HL-60 (cell line): ENCODE measurements at regions not wholly inside any gene's neighbourhood (a gene's known extent, or its start where the extent isn't known, plus 50 kb on each side); places are given as distances from the start of the nearest gene placed in this dataset.

Source experiments
- CTCF ChIP-seq: IDR thresholded peaks from one replicate; pipeline ENCODE4 v1.5.1; 2011; ENCODE audit warnings: low read length, control low read depth, inconsistent platforms; ENCODE audit not compliant: insufficient read depth
- GABPA ChIP-seq: IDR thresholded peaks from 2 replicates; pipeline ENCODE4 v1.6.1; 2012; ENCODE audit warnings: low read depth
- POLR2AphosphoS5 ChIP-seq: IDR thresholded peaks from 2 replicates; pipeline ENCODE4 v1.6.1; 2012; ENCODE audit warnings: low read depth
- REST ChIP-seq: IDR thresholded peaks from 2 replicates; pipeline ENCODE4 v1.6.1; 2012; ENCODE audit warnings: low read depth; ENCODE audit not compliant: insufficient replicate concordance
- SPI1 ChIP-seq: IDR thresholded peaks from 2 replicates; pipeline ENCODE4 v1.6.1; 2012; ENCODE audit warnings: low read depth, mild to moderate bottlenecking, borderline replicate concordance

- TF ChIP-seq CTCF (no peak), GABPA (no peak), REST (no peak), POLR2AphosphoS5 (no peak), SPI1 (no peak)
Measured at GRCh38 chr3:75126556-75126955, 512.1 kb upstream of the CNTN3 start.
